ENCODE measurements at regions not wholly inside any gene's neighbourhood (a gene's known extent, or its start where the extent isn't known, plus 50 kb on each side); places are given as distances from the start of the nearest gene placed in this dataset.

DNA sequence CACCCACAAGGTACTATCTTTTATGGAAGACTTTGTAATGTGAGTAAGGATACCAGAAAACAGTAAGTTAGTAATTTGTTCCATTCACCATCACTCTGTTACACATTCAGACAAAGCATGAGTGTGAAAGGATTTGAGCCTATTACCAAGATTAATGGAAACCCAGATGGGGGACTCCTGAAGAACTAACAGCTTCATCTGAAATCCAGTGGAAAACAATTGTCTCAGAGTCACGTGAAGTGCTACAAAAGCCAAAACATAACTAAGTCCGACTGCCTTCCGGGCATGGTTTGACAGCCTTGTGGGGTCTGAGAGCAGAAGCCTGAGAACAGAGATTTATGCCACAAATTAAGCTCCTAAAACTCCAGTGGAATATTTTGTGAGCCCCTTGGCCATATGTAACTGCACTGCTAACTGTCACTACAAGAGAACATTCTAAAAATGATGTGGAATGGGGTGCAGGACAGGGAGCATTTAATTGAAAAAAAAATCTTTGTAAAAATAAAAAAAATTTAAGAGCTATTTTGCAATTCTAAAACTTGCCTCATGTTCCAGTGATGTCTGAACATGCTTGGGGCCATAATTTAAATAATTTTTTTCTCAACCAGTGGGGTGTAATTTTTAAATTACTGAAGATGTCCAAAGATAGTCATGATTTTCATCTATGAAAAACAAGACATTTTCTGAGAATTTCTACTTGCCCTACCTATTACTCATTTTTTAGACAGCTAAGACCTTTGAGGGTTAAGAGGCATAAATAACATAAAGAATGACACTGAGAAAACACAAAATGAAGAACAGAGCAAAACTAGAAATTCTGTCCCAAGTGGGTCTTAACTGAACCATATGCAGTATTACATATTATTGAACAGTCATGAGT, 555.0 kb downstream of the INHBA start:
- H3K27ac ChIP-seq = no peak overlapping the region
- H3K9me3 ChIP-seq = no peaks in the 10 kb centered on the region
- intact Hi-C loops (cut with DNase I) = no loop called here
- ATAC-seq = no peak
- TF ChIP-seq, protein P1, sequence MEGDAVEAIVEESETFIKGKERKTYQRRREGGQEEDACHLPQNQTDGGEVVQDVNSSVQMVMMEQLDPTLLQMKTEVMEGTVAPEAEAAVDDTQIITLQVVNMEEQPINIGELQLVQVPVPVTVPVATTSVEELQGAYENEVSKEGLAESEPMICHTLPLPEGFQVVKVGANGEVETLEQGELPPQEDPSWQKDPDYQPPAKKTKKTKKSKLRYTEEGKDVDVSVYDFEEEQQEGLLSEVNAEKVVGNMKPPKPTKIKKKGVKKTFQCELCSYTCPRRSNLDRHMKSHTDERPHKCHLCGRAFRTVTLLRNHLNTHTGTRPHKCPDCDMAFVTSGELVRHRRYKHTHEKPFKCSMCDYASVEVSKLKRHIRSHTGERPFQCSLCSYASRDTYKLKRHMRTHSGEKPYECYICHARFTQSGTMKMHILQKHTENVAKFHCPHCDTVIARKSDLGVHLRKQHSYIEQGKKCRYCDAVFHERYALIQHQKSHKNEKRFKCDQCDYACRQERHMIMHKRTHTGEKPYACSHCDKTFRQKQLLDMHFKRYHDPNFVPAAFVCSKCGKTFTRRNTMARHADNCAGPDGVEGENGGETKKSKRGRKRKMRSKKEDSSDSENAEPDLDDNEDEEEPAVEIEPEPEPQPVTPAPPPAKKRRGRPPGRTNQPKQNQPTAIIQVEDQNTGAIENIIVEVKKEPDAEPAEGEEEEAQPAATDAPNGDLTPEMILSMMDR (IDR thresholded peaks at IDR 0.05) = no peak
- no peaks in the 10 kb centered on the region for H3K36me3 ChIP-seq
- no peak for DNase-seq
- H3K4me3 ChIP-seq = no peak overlapping the region
- H3K27me3 ChIP-seq = no peaks in the 10 kb centered on the region
- no peaks in the 10 kb centered on the region for H3K4me1 ChIP-seq

DNA sequence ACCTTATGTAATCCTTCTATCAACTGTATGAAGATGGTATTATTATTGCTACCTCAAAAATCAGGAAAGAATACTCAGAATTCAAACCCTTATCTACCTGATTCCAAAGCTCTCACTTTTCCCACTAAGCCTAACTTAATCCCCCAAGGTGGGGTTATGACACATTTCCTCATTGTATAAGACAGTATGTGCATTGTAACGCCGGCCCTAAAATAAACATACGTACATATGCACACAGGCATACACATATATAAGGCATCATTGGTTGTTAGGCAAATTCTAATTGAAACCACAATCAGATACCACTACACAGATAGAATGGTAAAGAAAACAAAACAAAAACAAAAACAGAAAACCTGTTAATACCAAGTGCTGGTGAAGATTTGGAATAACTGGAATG, 556.5 kb downstream of the INHBA start:
- Histone ChIP-seq H3K9me3 (no peaks in the 10 kb centered on the region), H3K27me3 (no peaks in the 10 kb centered on the region), H3K36me3 (no peaks in the 10 kb centered on the region), H3K4me1 (no peaks in the 10 kb centered on the region), H3K4me3 (no peak overlapping the region), H3K27ac (no peak overlapping the region)
- DNase-seq (no peak), ATAC-seq (no peak)
- TF ChIP-seq, protein P1 (IDR thresholded peaks at IDR 0.05) = no peak
- intact Hi-C loops (cut with DNase I) = no loop called here

DNA sequence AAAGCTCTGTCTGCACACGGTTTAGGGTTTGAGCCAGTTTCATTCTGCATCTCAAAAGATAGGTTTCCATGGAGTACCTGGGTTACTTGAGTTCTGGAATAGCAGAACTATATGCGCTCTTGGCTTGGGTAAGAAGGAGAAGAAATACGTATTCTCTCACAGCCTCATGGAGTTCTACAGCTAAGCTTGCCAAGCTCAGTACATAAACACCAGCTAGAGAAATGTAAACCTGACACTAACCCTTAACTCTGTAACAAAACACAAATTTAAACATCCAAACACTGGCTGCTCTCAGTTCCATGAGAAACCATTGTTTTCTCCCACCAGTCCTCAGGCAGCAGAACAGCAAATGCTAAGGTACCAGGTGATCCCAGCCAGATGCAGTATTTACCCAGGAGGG, 557.2 kb downstream of the INHBA start:
- no peak overlapping the region for H3K4me3 ChIP-seq
- no peaks in the 10 kb centered on the region for H3K36me3 ChIP-seq
- DNase-seq (no peak), ATAC-seq (no peak)
- no peaks in the 10 kb centered on the region for H3K27me3 ChIP-seq
- no peaks in the 10 kb centered on the region for H3K4me1 ChIP-seq
- no peak overlapping the region for H3K27ac ChIP-seq
- no peaks in the 10 kb centered on the region for H3K9me3 ChIP-seq
- intact Hi-C loops (cut with DNase I) = no loop called here
- TF ChIP-seq, protein P1 (IDR thresholded peaks at IDR 0.05) = no peak

DNA sequence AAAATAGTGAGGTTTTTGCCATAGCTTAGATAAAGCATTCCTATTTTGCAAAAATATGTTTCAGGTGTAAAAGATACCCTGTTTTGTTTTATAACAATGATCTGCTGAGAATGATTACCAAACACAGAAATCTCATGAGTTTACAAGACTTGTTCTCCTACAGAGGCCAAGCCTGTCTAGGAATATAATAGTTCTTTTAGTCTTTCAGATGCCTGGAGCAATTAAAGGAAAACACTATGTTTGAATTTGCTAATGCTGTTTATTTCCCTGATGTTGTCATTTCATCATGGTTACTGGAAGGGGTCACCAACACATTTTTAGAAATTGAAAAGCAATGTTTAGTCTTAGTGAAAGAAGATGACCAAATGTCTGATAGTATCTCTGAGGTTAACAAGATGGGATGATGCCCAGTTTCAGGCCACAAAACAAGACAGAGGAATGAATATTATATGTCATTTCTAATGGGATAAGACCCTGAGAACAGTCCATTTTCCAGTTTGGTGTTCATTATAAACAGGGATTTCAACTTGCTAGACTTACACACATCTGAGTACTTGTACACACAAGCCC, 559.9 kb downstream of the INHBA start:
- TF ChIP-seq, protein P1 (IDR thresholded peaks at IDR 0.05) = no peak
- H3K36me3 ChIP-seq = no peaks in the 10 kb centered on the region
- H3K4me1 ChIP-seq = no peaks in the 10 kb centered on the region
- no peak overlapping the region for H3K27ac ChIP-seq
- DNase-seq (no peak), ATAC-seq (no peak)
- no peaks in the 10 kb centered on the region for H3K27me3 ChIP-seq
- H3K9me3 ChIP-seq = no peaks in the 10 kb centered on the region
- H3K4me3 ChIP-seq = no peak overlapping the region
- intact Hi-C loops (cut with DNase I) = no loop called here

DNA sequence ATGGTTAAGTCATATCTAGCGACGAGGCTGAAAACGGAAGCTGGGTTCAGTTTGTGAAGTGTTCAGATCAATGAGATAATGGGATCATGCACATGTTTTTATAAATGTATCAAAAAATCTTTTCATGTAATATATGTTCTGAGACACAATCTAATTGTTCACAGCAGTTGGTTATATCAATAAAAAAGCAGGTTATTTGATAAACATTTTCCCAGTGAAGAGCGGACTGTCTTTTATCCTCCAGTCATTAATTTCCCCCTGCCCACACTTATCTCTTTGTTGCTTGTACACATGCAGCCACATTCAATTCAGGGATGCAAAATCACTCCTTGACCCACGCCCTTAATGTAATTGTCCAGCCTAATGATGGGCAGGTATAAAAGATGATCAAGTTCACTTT, 563.1 kb downstream of the INHBA start:
- Histone ChIP-seq H3K9me3 (no peaks in the 10 kb centered on the region), H3K27me3 (no peaks in the 10 kb centered on the region), H3K4me1 (no peaks in the 10 kb centered on the region), H3K27ac (no peak overlapping the region), H3K36me3 (no peaks in the 10 kb centered on the region), H3K4me3 (no peak overlapping the region)
- no peak for DNase-seq
- no peak for ATAC-seq
- intact Hi-C loops (cut with DNase I) = no loop called here
- TF ChIP-seq, protein P1 (IDR thresholded peaks at IDR 0.05) = no peak
